OCI-LY7 (cell line): ENCODE measurements at regions not wholly inside any gene's neighbourhood (a gene's known extent, or its start where the extent isn't known, plus 50 kb on each side); places are given as distances from the start of the nearest gene placed in this dataset.

Experiments
- CTCF ChIP-seq: fragments of 200-600 bp; sonication (generic); conservative IDR thresholded peaks from 2 replicates; pipeline ENCODE4 v1.5.1; 2014; ENCODE audit warnings: mild to moderate bottlenecking, antibody characterized with exemption, low read length, moderate library complexity, mixed read lengths
- EZH2phosphoT487 ChIP-seq: fragments of 200-600 bp; sonication (generic); IDR thresholded peaks from 2 replicates; pipeline ENCODE4 v1.6.1; 2018; ENCODE audit warnings: low read depth, borderline replicate concordance, mild to moderate bottlenecking, mixed run types, antibody characterized with exemption, low read length, moderate library complexity, mixed read lengths

GRCh38 chr2:48209214-48209885 lies 105.1 kb upstream of the FOXN2 start:
- no peak for TF ChIP-seq CTCF
- no peak for TF ChIP-seq EZH2phosphoT487
